HG03097 (cell line): ENCODE measurements at regions not wholly inside any gene's neighbourhood (a gene's known extent, or its start where the extent isn't known, plus 50 kb on each side); places are given as distances from the start of the nearest gene placed in this dataset.

Experiments
- ATAC-seq: cut with Tn5 transposase; IDR thresholded peaks from one replicate; pipeline ENCODE4 v1.9.1; 2021; ENCODE audit not compliant: unreplicated experiment, low FRiP score

- no peak for ATAC-seq
Observed at GRCh38 chrX:150163221-150163930, 199.7 kb upstream of the MAMLD1 start.

GRCh38 chrX:150163956-150164726 lies 199.0 kb upstream of the MAMLD1 start:
- no peak for ATAC-seq

- ATAC-seq = no peak
Observed at GRCh38 chrX:150164971-150165600, 198.0 kb upstream of the MAMLD1 start.

GRCh38 chrX:150165776-150166610 lies 197.1 kb upstream of the MAMLD1 start:
- no peak for ATAC-seq

GRCh38 chrX:150167482-150168324 lies 195.4 kb upstream of the MAMLD1 start:
- ATAC-seq = no peak

DNA sequence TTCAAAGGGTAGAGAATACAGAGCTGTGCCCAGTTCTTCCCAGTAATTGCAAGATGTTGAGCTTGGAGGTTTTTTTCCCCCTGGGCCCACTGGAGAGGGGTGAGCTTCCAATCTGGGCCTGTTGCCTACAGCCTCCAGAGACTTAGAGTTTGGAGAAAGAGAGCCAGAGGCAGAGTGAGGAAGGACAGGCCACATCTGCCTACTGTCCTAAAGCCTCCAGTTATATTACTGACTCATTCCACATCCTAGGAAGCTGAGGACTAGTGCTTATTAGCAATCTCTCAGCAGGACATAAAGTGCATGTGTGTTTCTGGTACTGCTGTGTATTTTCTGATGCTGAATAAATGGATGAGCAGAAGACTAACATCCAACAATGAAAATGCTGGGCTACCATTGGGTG lies 181.0 kb upstream of the MAMLD1 start:
- ATAC-seq = no peak

- no peak for ATAC-seq
Observed at GRCh38 chrX:150184491-150184890, 178.6 kb upstream of the MAMLD1 start.

- ATAC-seq = no peak
Observed at GRCh38 chrX:150185766-150186165, 177.4 kb upstream of the MAMLD1 start.

GRCh38 chrX:150192816-150193215 lies 170.3 kb upstream of the MAMLD1 start:
- ATAC-seq = no peak

- no peak for ATAC-seq
Observed at GRCh38 chrX:150196285-150196684, 166.8 kb upstream of the MAMLD1 start.

- no peak for ATAC-seq
Observed at GRCh38 chrX:150197388-150197787, 165.7 kb upstream of the MAMLD1 start.

DNA sequence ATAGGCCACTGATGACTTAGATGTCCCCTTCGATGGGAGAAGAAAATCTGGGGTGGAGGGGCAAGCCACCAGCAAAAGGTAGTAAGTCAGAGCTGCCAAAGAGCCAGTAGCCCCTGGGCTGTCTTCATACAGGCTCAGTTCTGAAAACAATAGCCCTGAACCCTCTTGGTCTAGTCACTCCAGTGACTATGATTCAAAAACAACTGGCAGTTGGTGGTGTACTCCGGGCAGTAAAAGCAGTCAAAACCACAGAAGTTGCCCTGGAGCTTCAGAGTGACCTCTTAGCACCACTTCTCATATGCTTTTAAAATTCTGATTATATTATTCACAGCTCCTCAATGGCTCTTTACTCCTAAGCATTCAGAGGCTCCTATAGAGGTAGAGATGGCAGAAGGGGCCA lies 164.3 kb upstream of the MAMLD1 start:
- no peak for ATAC-seq

- ATAC-seq = no peak
Observed at GRCh38 chrX:150199181-150199580, 163.9 kb upstream of the MAMLD1 start.

DNA sequence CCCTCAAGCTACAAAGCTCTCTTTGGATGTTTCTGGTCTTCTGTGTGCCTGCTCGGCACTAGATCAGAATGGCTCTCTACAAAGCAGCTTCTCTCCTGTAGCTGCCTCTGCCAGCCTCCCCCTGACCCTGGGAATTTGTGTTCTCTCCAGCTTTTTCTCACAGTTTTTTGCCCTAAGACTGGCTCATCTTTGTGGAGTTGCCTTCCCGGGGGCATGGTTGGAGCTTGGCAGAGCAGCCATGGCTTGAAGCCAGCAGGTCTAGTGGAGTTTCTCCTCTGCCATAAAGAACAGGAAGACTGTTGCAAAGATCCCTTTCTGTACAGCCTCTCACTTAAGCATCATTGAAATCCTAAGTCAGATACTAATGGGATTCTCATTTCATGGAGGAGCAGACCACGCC lies 163.3 kb upstream of the MAMLD1 start:
- ATAC-seq = no peak

- ATAC-seq = no peak
Observed at GRCh38 chrX:150200361-150200760, 162.8 kb upstream of the MAMLD1 start.

- ATAC-seq = peak; percentile 97
Observed at GRCh38 chrX:150200820-150201287, 162.3 kb upstream of the MAMLD1 start.

DNA sequence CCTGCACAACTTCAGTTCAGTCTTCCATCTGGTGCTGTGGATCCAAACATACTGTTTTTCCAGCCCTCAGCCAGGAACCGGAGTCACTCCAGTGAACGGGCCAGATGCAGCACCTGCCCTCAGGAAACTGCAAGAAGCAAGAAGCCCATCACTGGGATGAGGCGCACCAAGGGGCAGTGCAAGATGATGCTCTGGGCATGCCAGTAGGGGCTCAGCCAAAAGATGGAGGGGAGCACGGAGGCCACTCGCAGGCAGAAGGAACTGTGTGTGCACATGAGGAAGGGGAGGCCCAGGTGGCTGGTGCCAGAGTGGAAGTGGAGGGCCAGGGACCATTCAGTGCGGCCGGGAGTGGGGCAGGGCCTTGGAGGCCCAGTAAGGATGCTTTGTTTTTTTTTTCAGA lies 161.7 kb upstream of the MAMLD1 start:
- no peak for ATAC-seq

DNA sequence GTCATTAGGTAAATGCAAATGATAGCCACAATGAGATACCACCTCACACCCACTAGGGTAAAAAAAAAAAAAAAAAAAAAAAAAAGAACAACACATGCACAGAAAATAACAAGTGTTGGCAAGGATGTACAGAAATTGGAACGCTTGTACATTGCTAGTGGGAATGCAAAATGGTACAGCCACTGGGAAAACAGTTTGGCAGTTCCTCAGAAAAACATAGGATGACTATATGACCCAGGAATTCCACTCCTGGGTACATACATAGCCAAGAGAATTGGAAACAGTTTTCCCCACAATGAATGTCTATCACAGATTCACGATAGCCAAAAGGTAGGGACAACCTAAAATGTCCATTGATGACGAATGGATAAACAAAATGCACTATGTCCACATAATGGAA lies 161.3 kb upstream of the MAMLD1 start:
- no peak for ATAC-seq

- ATAC-seq = no peak
Observed at GRCh38 chrX:150202641-150203247, 160.4 kb upstream of the MAMLD1 start.
